ENCODE measurements at regions not wholly inside any gene's neighbourhood (a gene's known extent, or its start where the extent isn't known, plus 50 kb on each side); places are given as distances from the start of the nearest gene placed in this dataset.

DNA sequence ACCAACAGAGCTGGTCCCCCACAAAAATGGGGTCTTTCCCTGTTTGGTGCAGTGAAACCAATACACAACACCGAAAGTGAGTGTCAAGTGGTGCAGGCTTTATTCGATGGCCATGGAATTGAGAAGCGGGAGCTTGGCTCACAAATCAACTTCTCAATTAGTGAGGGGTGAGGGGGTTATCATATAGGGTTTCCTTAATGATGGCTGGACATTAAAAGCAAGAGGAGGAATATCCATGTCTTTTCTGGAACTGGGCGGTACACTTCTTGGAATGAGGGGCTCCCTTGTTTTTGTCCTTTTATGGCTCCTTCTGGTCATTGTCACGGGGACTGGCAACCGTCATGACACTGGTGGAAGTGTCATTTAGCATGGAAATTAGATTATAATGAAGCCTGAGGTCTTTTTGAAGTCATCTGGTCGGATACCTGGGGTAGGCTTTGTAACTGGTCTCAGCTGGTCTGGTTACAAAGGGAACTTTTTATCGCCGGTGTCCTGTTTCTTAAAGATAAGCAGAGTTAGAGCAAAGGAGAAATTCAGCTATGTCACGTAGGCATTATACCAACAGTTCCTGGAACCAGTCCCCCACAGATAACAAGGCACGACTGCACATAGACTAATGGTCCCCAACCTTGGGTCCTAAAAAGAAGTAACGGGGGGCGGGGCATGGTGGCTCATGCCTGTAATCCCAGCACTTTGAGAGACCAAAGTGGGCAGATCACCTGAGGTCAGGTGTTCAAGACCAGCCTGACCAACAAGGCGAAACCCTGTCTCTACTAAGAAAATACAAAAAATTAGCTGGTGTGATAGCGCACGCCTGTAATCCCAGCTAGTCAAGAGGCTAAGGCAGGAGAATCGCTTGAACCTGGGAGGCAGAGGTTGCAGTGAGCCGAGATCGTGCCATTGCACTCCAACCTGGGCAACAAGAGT lies 93.5 kb upstream of the NDUFV2 start:
- TF ChIP-seq, protein P1, sequence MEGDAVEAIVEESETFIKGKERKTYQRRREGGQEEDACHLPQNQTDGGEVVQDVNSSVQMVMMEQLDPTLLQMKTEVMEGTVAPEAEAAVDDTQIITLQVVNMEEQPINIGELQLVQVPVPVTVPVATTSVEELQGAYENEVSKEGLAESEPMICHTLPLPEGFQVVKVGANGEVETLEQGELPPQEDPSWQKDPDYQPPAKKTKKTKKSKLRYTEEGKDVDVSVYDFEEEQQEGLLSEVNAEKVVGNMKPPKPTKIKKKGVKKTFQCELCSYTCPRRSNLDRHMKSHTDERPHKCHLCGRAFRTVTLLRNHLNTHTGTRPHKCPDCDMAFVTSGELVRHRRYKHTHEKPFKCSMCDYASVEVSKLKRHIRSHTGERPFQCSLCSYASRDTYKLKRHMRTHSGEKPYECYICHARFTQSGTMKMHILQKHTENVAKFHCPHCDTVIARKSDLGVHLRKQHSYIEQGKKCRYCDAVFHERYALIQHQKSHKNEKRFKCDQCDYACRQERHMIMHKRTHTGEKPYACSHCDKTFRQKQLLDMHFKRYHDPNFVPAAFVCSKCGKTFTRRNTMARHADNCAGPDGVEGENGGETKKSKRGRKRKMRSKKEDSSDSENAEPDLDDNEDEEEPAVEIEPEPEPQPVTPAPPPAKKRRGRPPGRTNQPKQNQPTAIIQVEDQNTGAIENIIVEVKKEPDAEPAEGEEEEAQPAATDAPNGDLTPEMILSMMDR (IDR thresholded peaks at IDR 0.05), result no peak
- no peak for TF ChIP-seq POLR2A (IDR thresholded peaks at IDR 0.05)
